A673 (cell line): ENCODE measurements at regions not wholly inside any gene's neighbourhood (a gene's known extent, or its start where the extent isn't known, plus 50 kb on each side); places are given as distances from the start of the nearest gene placed in this dataset.

Experiments
- EZH2 ChIP-seq: fragments of 200-600 bp; sonication (generic); IDR thresholded peaks from 2 replicates; pipeline ENCODE4 v1.6.1; 2017; ENCODE audit warnings: borderline replicate concordance, low read depth, mild to moderate bottlenecking, mixed read lengths, antibody characterized with exemption, low read length; ENCODE audit not compliant: poor library complexity, severe bottlenecking
- TF ChIP-seq, protein P1 (sequence below): fragments of 300-800, 200-600 bp; sonication (generic); conservative IDR thresholded peaks from 2 replicates; pipeline ENCODE4 v1.5.1; 2017; ENCODE audit warnings: low read depth, mild to moderate bottlenecking, antibody characterized with exemption, low read length, moderate library complexity, mixed read lengths

DNA sequence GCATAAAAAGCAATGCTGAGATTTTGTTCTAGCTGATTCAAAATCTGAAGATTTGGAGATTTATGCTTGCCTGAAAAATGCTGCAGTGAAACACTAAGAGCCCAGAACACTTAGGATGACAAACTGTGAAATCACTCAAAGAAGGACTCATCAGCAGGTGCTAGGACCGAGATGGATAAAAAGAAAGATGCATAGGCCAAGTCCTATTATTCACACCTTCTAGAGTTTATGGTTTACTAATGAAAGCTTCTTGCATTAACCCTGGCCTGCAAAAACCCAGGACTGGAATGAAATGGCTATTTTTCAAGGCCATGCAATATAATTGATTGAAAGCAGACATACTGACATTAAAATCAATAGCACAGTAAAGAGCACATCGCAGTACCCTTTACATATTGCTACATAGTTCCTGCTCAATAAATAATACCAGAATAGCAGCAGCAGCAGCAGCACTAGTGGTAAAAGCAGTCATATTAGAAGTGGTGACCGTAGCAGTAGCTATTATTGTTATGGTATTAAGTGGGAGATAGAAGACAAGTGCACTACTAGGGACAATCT is 161.7 kb downstream of the RAB38 start:
- TF ChIP-seq, protein P1, sequence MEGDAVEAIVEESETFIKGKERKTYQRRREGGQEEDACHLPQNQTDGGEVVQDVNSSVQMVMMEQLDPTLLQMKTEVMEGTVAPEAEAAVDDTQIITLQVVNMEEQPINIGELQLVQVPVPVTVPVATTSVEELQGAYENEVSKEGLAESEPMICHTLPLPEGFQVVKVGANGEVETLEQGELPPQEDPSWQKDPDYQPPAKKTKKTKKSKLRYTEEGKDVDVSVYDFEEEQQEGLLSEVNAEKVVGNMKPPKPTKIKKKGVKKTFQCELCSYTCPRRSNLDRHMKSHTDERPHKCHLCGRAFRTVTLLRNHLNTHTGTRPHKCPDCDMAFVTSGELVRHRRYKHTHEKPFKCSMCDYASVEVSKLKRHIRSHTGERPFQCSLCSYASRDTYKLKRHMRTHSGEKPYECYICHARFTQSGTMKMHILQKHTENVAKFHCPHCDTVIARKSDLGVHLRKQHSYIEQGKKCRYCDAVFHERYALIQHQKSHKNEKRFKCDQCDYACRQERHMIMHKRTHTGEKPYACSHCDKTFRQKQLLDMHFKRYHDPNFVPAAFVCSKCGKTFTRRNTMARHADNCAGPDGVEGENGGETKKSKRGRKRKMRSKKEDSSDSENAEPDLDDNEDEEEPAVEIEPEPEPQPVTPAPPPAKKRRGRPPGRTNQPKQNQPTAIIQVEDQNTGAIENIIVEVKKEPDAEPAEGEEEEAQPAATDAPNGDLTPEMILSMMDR, result no peak
- TF ChIP-seq EZH2, result no peak
